Esophagus squamous epithelium (tissue), 5 donors: ENCODE measurements at regions not wholly inside any gene's neighbourhood (a gene's known extent, or its start where the extent isn't known, plus 50 kb on each side); places are given as distances from the start of the nearest gene placed in this dataset.

Experiments
- DNase-seq: peaks from one replicate; lab custom pipeline; 2025; lab: John Stamatoyannopoulos, UW
- H3K27ac ChIP-seq, 4 donors: fragments of 200-600 bp; sonication (generic); one replicate each; pipeline ENCODE4 v1.5.1; 2016 to 2019; ENCODE audit warnings: mild to moderate bottlenecking in 1 of 4
- H3K27me3 ChIP-seq, 4 donors: fragments of 200-600 bp; sonication (generic); 1 replicate in 3 of 4; 2 replicates in 1 of 4; pipeline versions ENCODE4 v1.5.1 to v1.6.0; 2017 to 2021; ENCODE audit warnings: antibody characterized with exemption in 1 of 4
- H3K36me3 ChIP-seq, 3 donors: fragments of 200-600 bp; sonication (generic); one replicate each; pipeline ENCODE4 v1.5.1; 2016 to 2019
- H3K4me1 ChIP-seq, 3 donors: fragments of 200-600 bp; sonication (generic); one replicate each; pipeline ENCODE4 v1.5.1; 2017 to 2019
- H3K4me3 ChIP-seq, 4 donors: fragments of 200-600 bp; sonication (generic); 1 replicate in 3 of 4; 2 replicates in 1 of 4; pipeline ENCODE4 v1.5.1; 2016 to 2019; ENCODE audit warnings: mild to moderate bottlenecking in 2 of 4, moderate library complexity in 1 of 4
- H3K9me3 ChIP-seq, 3 donors: fragments of 200-600 bp; sonication (generic); one replicate each; pipeline ENCODE4 v1.5.1; 2016 to 2019
- CTCF ChIP-seq, 6 experiments: fragments of 450-650 bp in 4 of 6; fragments of 200-600 bp in 2 of 6; sonication (generic) in 2 of 6; IDR thresholded peaks; one replicate each; pipeline ENCODE4 v1.5.1; 2016 to 2019; ENCODE audit warnings: antibody characterized with exemption in 6 of 6, mild to moderate bottlenecking in 4 of 6, moderate library complexity in 4 of 6
- POLR2A ChIP-seq, 4 donors: fragments of 450-650 bp; IDR thresholded peaks; one replicate each; pipeline ENCODE4 v1.6.1; 2017; ENCODE audit warnings: antibody characterized with exemption in 4 of 4, mild to moderate bottlenecking in 4 of 4, moderate library complexity in 3 of 4
- WGBS, 2 donors: methylation state at CpG; one replicate each; pipeline ENCODE4 v1.1.5; 2018; 5-methylcytosine and 5-hydroxymethylcytosine counted together
- intact Hi-C: fragments of 100-400 bp; cut with DNase I; formaldehyde crosslinking; loops from one replicate; pipeline ENCODE4 v1.15.0; 2022
- donor health status: DM: yes; HTN: yes; CAD: no.

- 42 to 45% methylated on average over 2 of the region's 2 CpGs for WGBS, 2 donors
Observed at GRCh38 chr18:68438983-68439382, 275.9 kb downstream of the TMX3 start.

DNA sequence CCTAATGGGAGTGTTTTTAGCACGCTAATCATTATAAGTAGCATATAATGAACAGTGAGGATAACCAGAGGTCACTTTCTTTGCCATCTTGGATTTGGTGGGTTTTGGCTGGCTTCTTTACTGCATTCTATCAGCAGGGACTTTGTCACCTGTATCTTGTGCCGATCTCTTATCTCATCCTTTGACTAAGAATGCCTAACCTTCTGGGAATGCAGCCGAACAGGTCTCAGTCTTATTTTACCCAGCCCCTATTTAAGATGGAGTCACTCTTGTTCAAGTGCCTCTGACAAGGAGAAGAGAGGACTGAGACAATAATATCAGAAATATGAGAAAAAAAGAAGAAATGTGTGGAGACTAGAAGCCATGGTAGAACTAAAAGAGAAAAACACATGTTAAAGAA, 276.4 kb downstream of the TMX3 start:
- no peaks in the 10 kb centered on the region for H3K9me3 ChIP-seq
- no peaks in the 10 kb centered on the region for H3K27me3 ChIP-seq
- H3K4me3 ChIP-seq, result no peak overlapping the region
- H3K36me3 ChIP-seq, result no peaks in the 10 kb centered on the region
- no peaks in the 10 kb centered on the region for H3K4me1 ChIP-seq
- intact Hi-C loops, result no loop called here
- TF ChIP-seq CTCF (IDR thresholded peaks at IDR 0.05) (no peak), POLR2A (IDR thresholded peaks at IDR 0.05) (no peak)
- H3K27ac ChIP-seq, result no peak overlapping the region
- 79 to 86% methylated on average over 2 to 3 of the region's 3 CpGs for WGBS, 2 donors
- no peak for DNase-seq

More at GRCh38 chr18:68438983-68439382, 275.9 kb downstream of the TMX3 start:
- H3K4me1 ChIP-seq, result no peaks in the 10 kb centered on the region
- no peak for DNase-seq
- H3K27ac ChIP-seq, result no peak overlapping the region
- no peaks in the 10 kb centered on the region for H3K27me3 ChIP-seq
- intact Hi-C loops, result no loop called here
- no peaks in the 10 kb centered on the region for H3K36me3 ChIP-seq
- H3K9me3 ChIP-seq, result no peaks in the 10 kb centered on the region
- TF ChIP-seq CTCF (IDR thresholded peaks at IDR 0.05), result no peak
- TF ChIP-seq POLR2A (IDR thresholded peaks at IDR 0.05), result no peak
- H3K4me3 ChIP-seq, result no peak overlapping the region

DNA sequence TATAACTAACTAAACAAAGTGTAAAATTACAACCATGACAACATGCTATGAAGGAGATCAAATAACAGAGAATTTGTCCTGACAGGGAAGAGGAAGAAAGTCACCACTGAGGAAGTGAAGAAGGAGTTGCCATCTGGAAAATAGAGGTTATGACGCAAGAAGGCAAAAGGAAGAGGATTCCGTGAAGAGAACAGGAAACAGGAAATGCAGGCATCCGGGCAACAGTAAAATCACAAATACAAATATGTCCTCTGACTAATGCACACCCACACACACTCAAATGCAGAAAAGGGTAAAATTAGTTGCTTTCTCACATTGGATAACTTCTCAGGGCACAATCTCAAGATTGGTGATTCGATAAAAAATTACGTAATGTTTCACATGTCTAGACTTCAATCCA, 278.4 kb downstream of the TMX3 start:
- H3K27me3 ChIP-seq, result no peaks in the 10 kb centered on the region
- intact Hi-C loops, result no loop called here
- no peak for TF ChIP-seq CTCF (IDR thresholded peaks at IDR 0.05)
- no peak for TF ChIP-seq POLR2A (IDR thresholded peaks at IDR 0.05)
- H3K36me3 ChIP-seq, result no peaks in the 10 kb centered on the region
- no peak for DNase-seq
- H3K27ac ChIP-seq, result no peak overlapping the region
- WGBS, 2 donors, result 24 to 37% methylated on average over 5 of the region's 5 CpGs
- H3K4me3 ChIP-seq, result no peak overlapping the region
- H3K9me3 ChIP-seq, result no peaks in the 10 kb centered on the region
- H3K4me1 ChIP-seq, result no peaks in the 10 kb centered on the region

DNA sequence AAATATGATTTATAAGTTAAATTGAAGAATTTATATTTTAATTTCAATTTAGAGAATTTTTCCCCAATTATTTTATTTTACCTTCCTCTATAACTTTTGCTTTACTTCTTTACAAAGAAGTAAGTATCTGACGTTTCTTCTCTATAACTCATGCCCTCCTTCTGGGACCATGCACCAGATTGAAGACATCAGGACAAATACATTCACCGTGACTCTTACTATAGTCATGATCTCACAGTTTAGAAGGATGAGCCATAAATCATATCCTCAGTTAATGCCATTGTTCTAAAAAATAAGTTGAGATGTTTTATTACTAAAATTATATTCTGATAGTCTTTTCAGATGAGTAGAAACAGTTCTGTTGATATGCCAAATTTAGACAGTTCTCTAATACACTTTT, 279.3 kb downstream of the TMX3 start:
- Histone ChIP-seq H3K4me1 (no peaks in the 10 kb centered on the region), H3K4me3 (no peak overlapping the region), H3K27ac (no peak overlapping the region), H3K9me3 (no peaks in the 10 kb centered on the region), H3K36me3 (no peaks in the 10 kb centered on the region), H3K27me3 (no peaks in the 10 kb centered on the region)
- intact Hi-C loops, result no loop called here
- DNase-seq, result no peak
- TF ChIP-seq CTCF (IDR thresholded peaks at IDR 0.05) (no peak), POLR2A (IDR thresholded peaks at IDR 0.05) (no peak)
- WGBS, 2 donors, result 75 to 83% methylated on average over 2 of the region's 2 CpGs

GRCh38 chr18:68431922-68432198, 283.0 kb downstream of the TMX3 start:
- 49 to 68% methylated on average over 5 of the region's 5 CpGs for WGBS, 2 donors
- TF ChIP-seq CTCF (IDR thresholded peaks at IDR 0.05) (no peak), POLR2A (IDR thresholded peaks at IDR 0.05) (no peak)

More at GRCh38 chr18:68431922-68432198, 283.0 kb downstream of the TMX3 start:
- Histone ChIP-seq H3K36me3 (no peaks in the 10 kb centered on the region), H3K4me3 (no peak overlapping the region), H3K4me1 (peaks cover 0 to 24% (median 16%) of the 10 kb centered on the region in 3 donors), H3K27me3 (no peaks in the 10 kb centered on the region), H3K9me3 (no peaks in the 10 kb centered on the region), H3K27ac (no peak overlapping the region)
- intact Hi-C loops, result no loop called here
- no peak for DNase-seq
